Skin of body (tissue), 1 donor: ENCODE measurements at regions not wholly inside any gene's neighbourhood (a gene's known extent, or its start where the extent isn't known, plus 50 kb on each side); places are given as distances from the start of the nearest gene placed in this dataset.
A peak's percentile ranks its signal among the peaks of the same experiment; 100 is the strongest.

Experiments
- DNase-seq: peaks from one replicate; lab custom pipeline; 2025; lab: John Stamatoyannopoulos, UW

GRCh38 chr3:132829101-132829500 is 106.9 kb upstream of the NPHP3 start:
- no peak for DNase-seq

DNA sequence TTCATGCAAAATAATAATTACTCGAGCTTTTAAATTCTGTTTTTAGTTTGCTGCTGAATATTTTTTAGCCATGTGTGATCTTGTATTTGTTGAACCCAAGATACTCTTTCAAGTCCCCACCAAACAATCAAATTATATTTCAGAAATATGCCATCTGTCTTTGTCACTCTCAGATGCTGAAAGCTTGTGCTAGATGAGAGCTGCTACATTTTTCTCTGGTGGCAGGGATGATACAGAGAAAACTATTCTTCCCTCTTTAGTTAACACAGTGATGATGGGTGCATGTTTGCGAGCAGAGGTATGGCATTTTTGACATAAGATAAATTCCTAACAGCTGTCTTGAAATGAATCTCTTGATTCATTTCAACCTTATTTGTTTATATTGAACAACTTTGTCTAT is 100.6 kb upstream of the NPHP3 start:
- no peak for DNase-seq

- no peak for DNase-seq
Measured at GRCh38 chr3:132822266-132822665, 100.1 kb upstream of the NPHP3 start.

DNA sequence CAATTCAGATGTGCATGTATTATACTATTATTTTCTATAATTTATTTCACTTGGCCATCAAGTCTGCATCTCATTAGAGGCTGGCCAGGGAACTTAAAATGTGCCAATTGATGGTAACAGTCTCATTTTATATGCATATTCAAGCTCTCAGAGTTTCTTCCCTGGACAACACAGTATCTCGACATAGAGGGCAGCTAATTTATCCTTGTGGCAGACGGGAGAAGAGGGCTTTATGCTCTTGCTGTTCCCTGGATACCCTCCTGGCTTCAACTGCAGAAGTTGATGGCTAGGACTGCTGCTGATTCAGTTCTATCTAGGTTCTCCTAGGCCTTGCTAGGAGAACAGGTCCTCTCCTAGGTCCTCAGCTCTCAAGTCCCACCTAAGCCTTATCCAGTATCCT is 99.1 kb upstream of the NPHP3 start:
- DNase-seq, result no peak

DNA sequence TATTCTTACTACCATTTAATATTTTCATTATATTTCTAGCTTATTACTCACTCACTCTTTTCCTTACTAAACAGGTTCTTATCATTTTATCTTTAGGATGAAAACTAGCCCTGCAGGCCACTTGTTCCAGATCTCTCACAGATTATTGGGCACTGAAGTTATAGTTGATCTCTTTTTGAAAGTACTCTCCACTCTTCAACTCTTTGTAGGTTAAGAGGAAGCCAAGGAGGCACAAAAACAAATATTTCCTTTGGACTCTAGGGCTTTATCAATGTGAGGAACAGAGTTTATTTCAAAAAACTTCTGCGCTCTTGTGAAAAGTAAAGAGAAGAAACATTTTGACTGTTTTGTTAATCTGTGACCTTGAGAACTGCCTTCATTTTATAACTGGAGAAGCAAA is 96.0 kb upstream of the NPHP3 start:
- DNase-seq, result no peak

DNA sequence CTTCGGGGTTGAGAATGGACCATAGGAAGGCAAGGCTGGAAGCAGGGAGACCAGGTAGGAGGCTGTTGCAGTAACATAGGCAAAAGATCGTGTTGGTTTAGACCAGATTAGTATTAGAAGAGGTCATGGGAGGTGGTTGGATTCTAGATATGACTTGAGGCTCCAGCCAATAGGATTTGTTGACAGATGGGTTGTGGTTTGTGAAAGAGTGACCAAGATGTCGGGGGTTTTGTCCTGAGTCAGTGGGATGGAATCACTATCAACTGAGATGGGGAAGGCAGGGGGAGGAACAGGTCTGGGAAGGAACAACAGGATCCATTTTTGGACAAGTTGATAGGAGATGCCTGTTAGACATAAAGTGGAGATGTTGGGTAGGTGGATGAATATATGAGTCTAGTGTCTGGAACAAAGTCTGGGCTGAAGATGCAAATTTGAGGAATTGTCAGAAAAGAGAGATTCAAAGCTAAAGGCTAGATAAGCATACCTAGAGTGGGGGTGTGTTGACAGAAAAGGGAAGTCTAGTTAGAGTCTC is 95.5 kb upstream of the NPHP3 start:
- no peak for DNase-seq

DNA sequence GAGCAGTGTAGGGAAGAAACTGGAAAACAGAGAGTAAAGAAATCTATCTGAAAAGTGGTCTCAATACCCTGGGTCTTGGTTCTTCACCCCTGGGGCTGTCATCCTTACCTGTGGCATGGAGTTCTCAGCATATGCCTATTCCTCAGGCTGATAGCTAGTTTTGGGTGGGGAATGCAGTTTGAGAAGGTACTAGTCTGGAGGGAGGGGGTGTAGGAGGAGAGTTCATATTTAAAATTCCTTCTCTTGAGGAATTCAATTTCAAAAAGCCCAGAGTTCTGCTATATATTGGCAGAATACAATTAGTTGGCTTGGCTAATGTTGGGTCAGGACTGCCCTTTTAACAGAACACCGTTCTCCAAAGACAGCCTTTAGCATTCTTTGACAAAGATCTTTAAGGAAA is 82.9 kb upstream of the NPHP3 start:
- DNase-seq, result no peak

GRCh38 chr3:132804498-132804897 is 82.3 kb upstream of the NPHP3 start:
- no peak for DNase-seq

GRCh38 chr3:132803889-132804288 is 81.7 kb upstream of the NPHP3 start:
- no peak for DNase-seq

GRCh38 chr3:132800958-132801357 is 78.7 kb upstream of the NPHP3 start:
- no peak for DNase-seq

DNA sequence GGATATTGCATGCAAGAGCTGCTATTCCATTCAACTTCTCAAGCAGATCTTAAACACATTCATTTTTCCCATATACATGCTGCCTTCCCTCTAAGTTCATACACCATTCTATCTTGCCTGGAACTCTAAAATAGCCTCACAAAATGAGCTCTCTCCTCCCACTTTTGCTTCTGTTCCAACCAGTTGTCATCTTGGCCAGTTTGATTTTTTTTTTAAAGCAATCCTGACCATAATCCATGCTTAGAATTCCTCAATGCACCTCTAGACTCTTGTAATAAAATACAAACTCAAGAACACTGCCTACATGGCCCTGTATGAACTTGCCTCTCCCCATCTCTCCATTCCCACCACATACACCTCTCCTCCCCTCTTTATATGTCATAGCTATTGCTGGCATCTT is 68.6 kb upstream of the NPHP3 start:
- no peak for DNase-seq

DNA sequence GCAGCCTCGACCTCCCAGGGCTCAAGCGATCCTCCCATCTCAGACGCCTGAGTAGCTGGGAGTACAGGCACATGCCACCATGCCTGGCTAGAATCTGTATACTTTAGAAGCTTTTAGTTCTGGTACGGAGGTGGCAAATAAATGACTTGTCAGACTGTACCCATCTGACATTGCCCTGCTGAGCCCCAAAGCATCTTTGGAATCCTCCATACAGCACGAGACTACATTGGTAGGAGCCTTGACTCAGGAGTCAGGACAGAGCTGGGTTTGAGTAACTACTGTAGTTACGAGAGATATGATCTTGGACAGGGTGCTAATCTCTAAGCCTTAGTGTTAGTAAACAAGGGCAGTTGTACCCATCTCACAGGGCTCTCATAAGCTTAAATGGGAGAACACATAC is 67.8 kb upstream of the NPHP3 start:
- no peak for DNase-seq

GRCh38 chr3:132788301-132788671 is 66.1 kb upstream of the NPHP3 start:
- DNase-seq, result peak; percentile 58

DNA sequence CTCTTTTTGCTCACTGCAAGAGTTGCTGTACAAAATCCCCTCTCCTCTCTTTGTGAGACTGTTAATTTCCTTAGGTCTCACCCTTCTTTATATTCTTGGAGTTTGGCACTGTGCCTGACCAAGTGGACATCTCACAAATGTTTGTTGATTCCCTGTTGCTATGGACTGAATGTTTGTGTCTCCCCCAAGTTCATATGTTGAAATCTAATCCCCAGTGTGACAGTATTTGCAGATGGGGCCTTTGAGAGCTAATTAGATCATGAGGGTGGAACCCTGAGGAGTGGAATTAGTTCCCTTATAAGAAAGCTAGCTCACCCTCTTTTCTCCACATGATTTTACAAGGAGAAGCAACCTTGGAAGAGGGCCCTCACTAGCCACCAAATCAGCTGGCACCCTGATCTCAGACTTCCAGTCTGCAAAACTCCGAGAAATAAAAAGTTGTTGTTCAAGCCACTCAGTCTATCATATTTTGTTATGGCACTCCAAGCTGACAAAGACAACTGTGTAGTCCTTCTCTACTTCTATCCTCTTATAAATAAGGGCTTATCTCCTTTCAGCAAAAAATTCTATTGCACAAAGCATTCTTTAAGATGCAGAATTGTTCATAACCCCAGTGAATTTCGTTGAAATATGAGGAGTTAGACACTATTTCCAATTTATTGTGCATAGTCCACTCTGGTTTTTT is 65.5 kb upstream of the NPHP3 start:
- DNase-seq, result peak; percentile 10

DNA sequence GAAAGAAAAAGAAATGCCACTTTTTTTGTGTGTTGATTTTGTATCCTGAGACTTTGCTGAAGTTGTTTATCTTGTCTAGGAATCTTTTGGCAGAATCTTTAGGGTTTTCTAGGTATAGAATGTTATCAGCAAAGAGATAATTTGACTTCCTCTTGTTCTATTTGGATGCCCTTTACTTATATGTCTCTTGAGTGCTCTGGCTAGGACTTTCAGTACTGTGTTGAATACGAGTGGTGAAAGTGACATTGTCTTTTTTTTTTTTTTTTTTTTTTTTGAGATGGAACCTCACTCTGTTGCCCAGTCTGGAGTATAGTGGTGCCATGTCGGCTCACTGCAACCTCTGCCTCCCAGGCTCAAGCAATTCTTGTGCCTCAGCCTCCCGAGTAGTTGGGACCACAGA is 64.7 kb upstream of the NPHP3 start:
- DNase-seq, result no peak

DNA sequence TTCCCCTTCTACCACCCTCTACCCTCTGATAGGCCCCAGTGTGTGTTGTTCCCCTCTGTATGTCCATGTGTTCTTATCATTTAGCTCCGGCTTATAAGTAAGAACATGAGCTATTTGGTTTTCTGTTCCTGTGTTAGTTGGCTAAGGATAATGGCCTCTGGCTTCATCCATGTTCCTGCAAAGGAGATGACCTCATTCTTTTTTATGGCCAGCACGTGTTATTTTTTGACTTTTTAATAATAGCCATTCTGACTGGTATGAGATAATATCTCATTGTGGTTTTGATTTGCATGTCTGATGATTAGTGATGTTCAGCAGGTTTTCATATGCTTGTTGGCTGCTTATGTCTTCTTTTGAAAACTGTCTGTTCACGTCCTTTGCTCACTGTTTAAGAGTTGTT is 63.1 kb upstream of the NPHP3 start:
- peak; percentile 10 for DNase-seq

- no peak for DNase-seq
Measured at GRCh38 chr3:132784502-132785025, 62.4 kb upstream of the NPHP3 start.

DNA sequence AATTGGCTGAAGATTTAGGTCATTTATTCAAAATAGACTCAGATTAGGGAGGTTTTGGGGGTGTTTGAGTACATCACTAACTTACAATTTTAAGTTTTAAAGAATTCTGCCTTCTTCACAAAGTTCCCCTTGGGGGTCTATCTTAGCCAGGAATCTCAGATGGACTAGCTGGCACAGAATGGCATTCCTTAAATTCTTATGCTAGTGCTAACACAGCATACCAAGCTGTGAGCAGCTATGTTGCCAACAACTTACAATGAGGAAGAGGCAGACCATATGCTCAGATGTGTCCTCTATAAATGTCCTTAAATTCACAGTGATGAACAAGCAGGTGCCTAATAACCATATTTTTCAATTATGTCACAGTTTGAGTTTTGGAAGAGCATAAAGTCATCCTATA is 60.9 kb upstream of the NPHP3 start:
- no peak for DNase-seq

- DNase-seq, result no peak
Measured at GRCh38 chr3:132781922-132782321, 59.7 kb upstream of the NPHP3 start.

GRCh38 chr3:132777171-132777570 is 55.0 kb upstream of the NPHP3 start:
- DNase-seq, result no peak

DNA sequence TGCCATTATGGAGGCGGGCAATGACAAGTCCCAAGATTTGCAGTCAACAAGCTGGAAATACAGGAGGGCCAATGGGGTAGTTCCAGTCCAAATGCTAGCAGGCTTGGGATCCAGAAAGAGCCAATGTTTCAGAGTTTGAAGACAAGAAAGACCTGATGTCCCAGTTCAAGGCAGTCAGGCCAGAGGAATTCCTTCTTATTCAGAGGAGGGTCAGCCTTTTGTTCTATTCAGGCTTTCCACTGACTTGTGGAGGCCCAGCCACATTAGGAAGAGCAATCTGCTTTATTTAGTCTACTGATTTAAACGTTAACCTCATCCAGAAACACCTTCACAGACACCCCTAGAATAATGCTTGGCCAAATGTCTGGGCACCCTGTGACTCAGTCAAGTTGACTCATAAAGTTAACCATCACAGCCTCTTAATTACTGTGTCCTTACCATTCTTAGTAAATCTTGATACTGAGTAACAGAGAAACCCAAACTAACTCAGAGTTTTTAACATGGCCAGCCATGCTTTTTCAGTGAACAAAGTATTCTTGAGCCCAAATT is 50.9 kb upstream of the NPHP3 start:
- no peak for DNase-seq

- DNase-seq, result no peak
Measured at GRCh38 chr3:132772252-132772651, 50.0 kb upstream of the NPHP3 start.
